SK-N-SH (cell line): ENCODE measurements at regions not wholly inside any gene's neighbourhood (a gene's known extent, or its start where the extent isn't known, plus 50 kb on each side); places are given as distances from the start of the nearest gene placed in this dataset.

Experiments
- CHD2 ChIP-seq: fragments of 150-350 bp; IDR thresholded peaks from 2 replicates; pipeline ENCODE4 v1.6.1; 2018; ENCODE audit warnings: low read length; ENCODE audit not compliant: partially characterized antibody
- CTCF ChIP-seq: fragments of 200-600 bp; sonication (generic); IDR thresholded peaks from 2 replicates; pipeline ENCODE4 v1.6.1; 2017; ENCODE audit warnings: antibody characterized with exemption, mild to moderate bottlenecking, moderate library complexity
- EZH2phosphoT487 ChIP-seq: fragments of 200-600 bp; sonication (generic); IDR thresholded peaks from 2 replicates; pipeline ENCODE4 v1.6.1; 2017; ENCODE audit warnings: low read depth, mixed run types, mild to moderate bottlenecking, antibody characterized with exemption, moderate library complexity, borderline replicate concordance
- FOXM1 ChIP-seq: IDR thresholded peaks from 2 replicates; pipeline ENCODE4 v1.4.0; 2012; ENCODE audit warnings: low read depth, mild to moderate bottlenecking
- MXI1 ChIP-seq: IDR thresholded peaks from 2 replicates; pipeline ENCODE4 v1.6.1; 2012; ENCODE audit warnings: mild to moderate bottlenecking, low read depth, low read length, improper control_type of control experiment
- NFIC ChIP-seq: IDR thresholded peaks from 2 replicates; pipeline ENCODE4 v1.4.0; 2012; ENCODE audit warnings: borderline replicate concordance
- NRF1 ChIP-seq: IDR thresholded peaks from 2 replicates; pipeline ENCODE4 v1.6.1; 2012; ENCODE audit warnings: low read depth, mild to moderate bottlenecking, low read length
- PBX3 ChIP-seq: IDR thresholded peaks from 2 replicates; pipeline ENCODE4; 2012
- POLR2AphosphoS5 ChIP-seq: IDR thresholded peaks from 2 replicates; pipeline ENCODE4 v1.6.1; 2012; ENCODE audit warnings: low read depth, low read length
- TCF12 ChIP-seq: IDR thresholded peaks from 2 replicates; pipeline ENCODE4 v1.4.0; 2012
- TEAD4 ChIP-seq: IDR thresholded peaks from 2 replicates; pipeline ENCODE4 v1.4.0; 2012; ENCODE audit warnings: mild to moderate bottlenecking, borderline replicate concordance; ENCODE audit not compliant: insufficient read depth

GRCh38 chr10:106442223-106442622 lies 722.3 kb downstream of the SORCS1 start:
- TF ChIP-seq POLR2AphosphoS5 = no peak
- no peak for TF ChIP-seq NFIC
- no peak for TF ChIP-seq PBX3
- no peak for TF ChIP-seq EZH2phosphoT487
- no peak for TF ChIP-seq NRF1
- no peak for TF ChIP-seq CHD2
- no peak for TF ChIP-seq FOXM1
- no peak for TF ChIP-seq TCF12
- no peak for TF ChIP-seq CTCF
- no peak for TF ChIP-seq MXI1
- TF ChIP-seq TEAD4 = no peak
